Ovary (tissue), 3 donors: ENCODE measurements at regions not wholly inside any gene's neighbourhood (a gene's known extent, or its start where the extent isn't known, plus 50 kb on each side); places are given as distances from the start of the nearest gene placed in this dataset.

Experiments
- EP300 ChIP-seq: sonication (generic); formaldehyde crosslinking; IDR thresholded peaks from one replicate; pipeline ENCODE4 v1.6.1; 2017; ENCODE audit warnings: antibody characterized with exemption
- POLR2A ChIP-seq: fragments of 450-650 bp; IDR thresholded peaks from one replicate; pipeline ENCODE4 v1.6.1; 2017; ENCODE audit warnings: antibody characterized with exemption, mild to moderate bottlenecking, moderate library complexity
- TF ChIP-seq, protein P1 (sequence below), 3 donors: fragments of 450-650 bp in 2 of 3; fragments of 200-600 bp in 1 of 3; IDR thresholded peaks; one replicate each; pipeline versions ENCODE4 v1.5.1 to v1.8.0; 2016 to 2022; ENCODE audit warnings: antibody characterized with exemption in 3 of 3, mild to moderate bottlenecking in 1 of 3
- donor health status: DM: no; HTN: no; CAD: no.

DNA sequence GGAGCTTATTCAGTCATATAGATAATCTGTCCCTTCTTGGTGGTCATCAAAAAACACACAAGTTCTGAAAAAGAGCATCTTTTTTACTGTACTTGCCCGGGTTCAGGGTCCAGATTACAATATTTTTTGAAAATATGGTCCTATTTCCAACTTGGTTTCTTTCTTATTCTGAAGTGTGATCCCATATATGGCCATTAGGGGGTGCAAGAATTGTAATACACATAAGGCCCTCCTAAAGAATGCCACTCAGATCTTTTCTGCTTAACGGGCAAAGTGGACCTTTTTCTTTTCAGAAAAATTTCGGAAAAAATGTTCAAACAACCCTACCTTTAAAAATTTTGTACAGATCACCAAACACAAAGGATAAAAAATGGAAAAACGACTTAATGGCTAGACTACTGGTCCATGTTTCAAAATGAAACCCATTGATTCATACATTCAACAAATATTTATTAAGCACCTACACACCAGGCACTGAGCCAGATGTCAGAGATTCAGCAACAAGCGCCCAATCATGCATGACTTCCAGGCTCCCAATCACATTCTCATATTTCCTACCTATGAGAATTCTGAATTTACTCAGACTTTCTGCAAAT, 102.0 kb upstream of the MYRIP start:
- TF ChIP-seq, protein P1, sequence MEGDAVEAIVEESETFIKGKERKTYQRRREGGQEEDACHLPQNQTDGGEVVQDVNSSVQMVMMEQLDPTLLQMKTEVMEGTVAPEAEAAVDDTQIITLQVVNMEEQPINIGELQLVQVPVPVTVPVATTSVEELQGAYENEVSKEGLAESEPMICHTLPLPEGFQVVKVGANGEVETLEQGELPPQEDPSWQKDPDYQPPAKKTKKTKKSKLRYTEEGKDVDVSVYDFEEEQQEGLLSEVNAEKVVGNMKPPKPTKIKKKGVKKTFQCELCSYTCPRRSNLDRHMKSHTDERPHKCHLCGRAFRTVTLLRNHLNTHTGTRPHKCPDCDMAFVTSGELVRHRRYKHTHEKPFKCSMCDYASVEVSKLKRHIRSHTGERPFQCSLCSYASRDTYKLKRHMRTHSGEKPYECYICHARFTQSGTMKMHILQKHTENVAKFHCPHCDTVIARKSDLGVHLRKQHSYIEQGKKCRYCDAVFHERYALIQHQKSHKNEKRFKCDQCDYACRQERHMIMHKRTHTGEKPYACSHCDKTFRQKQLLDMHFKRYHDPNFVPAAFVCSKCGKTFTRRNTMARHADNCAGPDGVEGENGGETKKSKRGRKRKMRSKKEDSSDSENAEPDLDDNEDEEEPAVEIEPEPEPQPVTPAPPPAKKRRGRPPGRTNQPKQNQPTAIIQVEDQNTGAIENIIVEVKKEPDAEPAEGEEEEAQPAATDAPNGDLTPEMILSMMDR (IDR thresholded peaks at IDR 0.05) = peak in 2 of 3 donors; percentile 16 to 51
- no peak for TF ChIP-seq EP300
- no peak for TF ChIP-seq POLR2A
